HG02938 (cell line): ENCODE measurements at regions not wholly inside any gene's neighbourhood (a gene's known extent, or its start where the extent isn't known, plus 50 kb on each side); places are given as distances from the start of the nearest gene placed in this dataset.
"Not testable (repeated sequence)": the region's sequence is repeated elsewhere in the genome, so short reads cannot be mapped to it uniquely, and the experiment has no call there.

Experiments
- ATAC-seq: cut with Tn5 transposase; IDR thresholded peaks from one replicate; pipeline ENCODE4 v1.9.1; 2021; ENCODE audit warnings: mild to moderate bottlenecking, moderate library complexity; ENCODE audit not compliant: unreplicated experiment

GRCh38 chr6:55052846-55053245 is 121.5 kb upstream of the HCRTR2 start:
- ATAC-seq = no peak

- no peak for ATAC-seq
Measured at GRCh38 chr6:55058682-55059081, 115.6 kb upstream of the HCRTR2 start.

- no peak for ATAC-seq
Measured at GRCh38 chr6:55064711-55065420, 109.4 kb upstream of the HCRTR2 start.

- ATAC-seq = no peak
Measured at GRCh38 chr6:55069132-55069781, 105.1 kb upstream of the HCRTR2 start.

- ATAC-seq = no peak
Measured at GRCh38 chr6:55082021-55082420, 92.3 kb upstream of the HCRTR2 start.

GRCh38 chr6:55088011-55088410 is 86.3 kb upstream of the HCRTR2 start:
- not testable (repeated sequence) for ATAC-seq

GRCh38 chr6:55088902-55089301 is 85.4 kb upstream of the HCRTR2 start:
- no peak for ATAC-seq

GRCh38 chr6:55089325-55089724 is 85.0 kb upstream of the HCRTR2 start:
- no peak for ATAC-seq

- ATAC-seq = no peak
Measured at GRCh38 chr6:55100686-55101085, 73.6 kb upstream of the HCRTR2 start.

GRCh38 chr6:55101157-55101556 is 73.2 kb upstream of the HCRTR2 start:
- ATAC-seq = no peak

- ATAC-seq = no peak
Measured at GRCh38 chr6:55108134-55109130, 65.9 kb upstream of the HCRTR2 start.

GRCh38 chr6:55117267-55117666 is 57.0 kb upstream of the HCRTR2 start:
- ATAC-seq = no peak

- not testable (repeated sequence) for ATAC-seq
Measured at GRCh38 chr6:55124241-55124640, 50.1 kb upstream of the HCRTR2 start.
